Trophoblast cell (in vitro differentiated cells and primary cell): ENCODE measurements at regions not wholly inside any gene's neighbourhood (a gene's known extent, or its start where the extent isn't known, plus 50 kb on each side); places are given as distances from the start of the nearest gene placed in this dataset.

Experiments
- DNase-seq, 2 donors: peaks; one replicate each; pipeline ENCODE4 v3.0.0-alpha.2; 2016
- H2AFZ ChIP-seq: 2 replicates; pipeline ENCODE4 v1.6.1; 2013; ENCODE audit warnings: low read length, moderate library complexity, mild to moderate bottlenecking; ENCODE audit not compliant: insufficient read depth, poor library complexity
- H2AK5ac ChIP-seq: 2 replicates; pipeline ENCODE4 v1.6.1; 2013; ENCODE audit warnings: mild to moderate bottlenecking, low read length
- H2BK120ac ChIP-seq: 2 replicates; pipeline ENCODE4 v1.6.1; 2013; ENCODE audit warnings: low read length, mild to moderate bottlenecking, moderate library complexity; ENCODE audit not compliant: insufficient read depth, poor library complexity
- H2BK12ac ChIP-seq: 2 replicates; pipeline ENCODE4 v1.6.1; 2013; ENCODE audit warnings: mild to moderate bottlenecking, low read length, moderate library complexity
- H2BK5ac ChIP-seq: 2 replicates; pipeline ENCODE4 v1.6.1; 2013; ENCODE audit warnings: low read length, low read depth, moderate library complexity, mild to moderate bottlenecking; ENCODE audit not compliant: poor library complexity
- H3K14ac ChIP-seq: 2 replicates; pipeline ENCODE4 v1.6.1; 2013; ENCODE audit warnings: mild to moderate bottlenecking, low read length
- H3K18ac ChIP-seq: 2 replicates; pipeline ENCODE4 v1.6.1; 2013; ENCODE audit warnings: mild to moderate bottlenecking, low read length
- H3K23ac ChIP-seq: 2 replicates; pipeline ENCODE4 v1.6.1; 2013; ENCODE audit warnings: low read length
- H3K27ac ChIP-seq: 2 replicates; pipeline ENCODE4 v1.5.1; 2013; ENCODE audit warnings: low read depth, mild to moderate bottlenecking, inconsistent platforms, low read length, moderate library complexity
- H3K27me3 ChIP-seq: 2 replicates; pipeline ENCODE4 v1.6.1; 2013; ENCODE audit warnings: inconsistent platforms, mild to moderate bottlenecking, low read length, moderate library complexity; ENCODE audit not compliant: insufficient read depth
- H3K36me3 ChIP-seq, 2 experiments: 1 replicate in 1 of 2; 2 replicates in 1 of 2; pipeline ENCODE4 v1.6.1; 2013; ENCODE audit warnings: low read length in 2 of 2, mild to moderate bottlenecking in 2 of 2, moderate library complexity in 1 of 2; ENCODE audit not compliant: insufficient read depth in 2 of 2, control insufficient read depth in 1 of 2
- H3K4ac ChIP-seq: 2 replicates; pipeline ENCODE4 v1.6.1; 2013; ENCODE audit warnings: low read depth, mild to moderate bottlenecking, low read length, moderate library complexity
- H3K4me1 ChIP-seq, 2 experiments: 1 replicate in 1 of 2; 2 replicates in 1 of 2; pipeline ENCODE4 v1.6.1; 2013; ENCODE audit warnings: low read length in 2 of 2, mild to moderate bottlenecking in 2 of 2, moderate library complexity in 1 of 2; ENCODE audit not compliant: insufficient read depth in 2 of 2, control insufficient read depth in 1 of 2
- H3K4me2 ChIP-seq: 2 replicates; pipeline ENCODE4 v1.6.1; 2013; ENCODE audit warnings: inconsistent platforms, mild to moderate bottlenecking, low read length, moderate library complexity
- H3K4me3 ChIP-seq: 2 replicates; pipeline ENCODE4 v1.5.1; 2013; ENCODE audit warnings: mild to moderate bottlenecking, low read depth, low read length, inconsistent platforms
- H3K79me1 ChIP-seq: one replicate; pipeline ENCODE4 v1.6.1; 2013; ENCODE audit warnings: low read length
- H3K79me2 ChIP-seq: 2 replicates; pipeline ENCODE4 v1.6.1; 2013; ENCODE audit warnings: low read length, mild to moderate bottlenecking; ENCODE audit not compliant: control insufficient read depth, insufficient read depth, poor library complexity
- H3K9ac ChIP-seq: 2 replicates; pipeline ENCODE4 v1.6.1; 2013; ENCODE audit warnings: mild to moderate bottlenecking, low read length
- H3K9me3 ChIP-seq: 2 replicates; pipeline ENCODE4 v1.6.1; 2013; ENCODE audit warnings: low read depth, mild to moderate bottlenecking, control low read depth, inconsistent platforms, low read length; ENCODE audit not compliant: insufficient read depth
- H4K12ac ChIP-seq: 2 replicates; pipeline ENCODE4 v1.6.1; 2013; ENCODE audit warnings: low read depth, mild to moderate bottlenecking, low read length, moderate library complexity
- H4K8ac ChIP-seq: 2 replicates; pipeline ENCODE4 v1.6.1; 2013; ENCODE audit warnings: low read depth, mild to moderate bottlenecking, low read length, moderate library complexity
- H4K91ac ChIP-seq: one replicate; pipeline ENCODE4 v1.6.1; 2013; ENCODE audit warnings: low read depth, mild to moderate bottlenecking, low read length, moderate library complexity
- WGBS: extraction: QIAGEN DNeasy Blood & Tissue Kit; methylation state at CpG from one replicate; pipeline ENCODE4 v1.1.7; 2013; ENCODE audit warnings: missing lambda C conversion rate; ENCODE audit not compliant: insufficient read length, insufficient coverage; ENCODE audit errors: extremely low coverage; 5-methylcytosine and 5-hydroxymethylcytosine counted together

DNA sequence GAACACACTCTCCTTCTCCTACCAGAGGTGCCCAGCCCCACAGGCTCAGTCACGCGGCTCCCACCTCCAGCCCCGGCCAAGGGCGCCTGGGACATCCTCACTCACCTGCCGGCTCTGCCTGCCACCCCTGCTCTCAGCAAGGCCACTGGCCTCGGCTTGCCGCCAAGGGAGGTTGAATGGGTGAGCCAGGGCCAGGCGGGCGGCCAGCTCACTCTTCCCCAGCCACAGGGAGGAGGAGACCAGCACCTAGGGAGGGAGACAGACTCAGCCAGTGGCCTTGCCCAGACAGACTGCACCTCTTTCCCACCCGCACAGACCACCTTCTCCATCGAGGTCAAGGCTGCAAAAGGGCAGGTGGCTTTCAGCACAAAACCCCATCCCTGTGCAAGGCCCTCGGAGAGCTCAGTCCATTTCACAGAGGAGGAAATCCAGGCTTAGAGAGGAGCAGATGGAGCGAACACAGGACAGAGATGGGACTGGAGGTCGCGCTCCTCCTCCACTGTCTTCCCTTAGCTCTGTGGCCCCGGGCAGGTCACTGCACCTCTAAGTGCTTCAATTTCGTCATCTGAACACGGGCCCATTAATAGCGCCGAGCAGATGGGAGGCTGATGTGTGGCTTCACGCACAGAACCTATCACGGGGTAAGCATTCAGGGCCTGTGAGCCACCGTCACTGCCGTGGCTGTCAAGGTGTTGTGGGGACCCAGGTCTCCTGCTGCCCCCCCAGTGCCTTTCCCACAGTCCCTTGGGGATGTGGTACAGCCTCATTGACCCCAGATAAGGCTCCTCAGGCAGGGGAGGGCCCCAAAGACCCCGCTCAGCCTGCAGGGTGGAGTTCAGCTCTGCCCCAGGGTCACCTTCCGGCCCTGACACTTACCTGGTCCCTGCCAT lies 56.1 kb downstream of the RMI2 start:
- no peak for DNase-seq
- no peak overlapping the region for H4K8ac ChIP-seq
- no CpG with 5 or more reads among the region's 26 CpGs for WGBS
- H4K12ac ChIP-seq, result no peak overlapping the region
- no peak overlapping the region for H2AK5ac ChIP-seq
- H3K14ac ChIP-seq, result no peak overlapping the region
- no peaks in the 10 kb centered on the region for H3K36me3 ChIP-seq
- no peak overlapping the region for H2AFZ ChIP-seq
- H2BK12ac ChIP-seq, result no peak overlapping the region
- no peaks in the 10 kb centered on the region for H3K27me3 ChIP-seq
- H3K27ac ChIP-seq, result no peak overlapping the region
- H3K9me3 ChIP-seq, result peaks cover 2% of the 10 kb centered on the region
- H2BK120ac ChIP-seq, result no peak overlapping the region
- H3K23ac ChIP-seq, result no peak overlapping the region
- H3K4me2 ChIP-seq, result no peak overlapping the region
- no peaks in the 10 kb centered on the region for H3K79me1 ChIP-seq
- H3K4me3 ChIP-seq, result no peak overlapping the region
- no peaks in the 10 kb centered on the region for H3K4me1 ChIP-seq
- H4K91ac ChIP-seq, result no peak overlapping the region
- no peak overlapping the region for H3K18ac ChIP-seq
- no peak overlapping the region for H3K4ac ChIP-seq
- no peaks in the 10 kb centered on the region for H3K79me2 ChIP-seq
- no peak overlapping the region for H3K9ac ChIP-seq
- H2BK5ac ChIP-seq, result no peak overlapping the region

- no peaks in the 10 kb centered on the region for H3K79me1 ChIP-seq
- no peak overlapping the region for H3K9ac ChIP-seq
- H4K91ac ChIP-seq, result no peak overlapping the region
- no peak overlapping the region for H2BK12ac ChIP-seq
- no peak overlapping the region for H3K4me2 ChIP-seq
- no peaks in the 10 kb centered on the region for H3K79me2 ChIP-seq
- H3K14ac ChIP-seq, result no peak overlapping the region
- DNase-seq, result no peak
- no peak overlapping the region for H3K4ac ChIP-seq
- no peaks in the 10 kb centered on the region for H3K4me1 ChIP-seq
- WGBS, result no CpG with 5 or more reads among the region's 23 CpGs
- no peak overlapping the region for H3K23ac ChIP-seq
- no peak overlapping the region for H3K18ac ChIP-seq
- H2AFZ ChIP-seq, result no peak overlapping the region
- no peaks in the 10 kb centered on the region for H3K36me3 ChIP-seq
- no peak overlapping the region for H2BK120ac ChIP-seq
- no peak overlapping the region for H4K8ac ChIP-seq
- H3K9me3 ChIP-seq, result peaks cover 2% of the 10 kb centered on the region
- H2AK5ac ChIP-seq, result no peak overlapping the region
- H3K27ac ChIP-seq, result no peak overlapping the region
- H4K12ac ChIP-seq, result no peak overlapping the region
- H2BK5ac ChIP-seq, result no peak overlapping the region
- no peaks in the 10 kb centered on the region for H3K27me3 ChIP-seq
- H3K4me3 ChIP-seq, result no peak overlapping the region
These were observed 56.9 kb downstream of the RMI2 start for GRCh38 chr16:11402051-11402744.

- H2BK12ac ChIP-seq, result no peak overlapping the region
- H3K4me1 ChIP-seq, result no peaks in the 10 kb centered on the region
- H4K8ac ChIP-seq, result no peak overlapping the region
- H3K18ac ChIP-seq, result no peak overlapping the region
- no peaks in the 10 kb centered on the region for H3K27me3 ChIP-seq
- no peak overlapping the region for H2AFZ ChIP-seq
- H3K14ac ChIP-seq, result no peak overlapping the region
- no peak overlapping the region for H2AK5ac ChIP-seq
- no peak overlapping the region for H3K27ac ChIP-seq
- H3K9me3 ChIP-seq, result peaks cover 2% of the 10 kb centered on the region
- no peak overlapping the region for H2BK5ac ChIP-seq
- H2BK120ac ChIP-seq, result no peak overlapping the region
- H3K4ac ChIP-seq, result no peak overlapping the region
- no peak overlapping the region for H3K4me3 ChIP-seq
- H4K91ac ChIP-seq, result no peak overlapping the region
- no peak overlapping the region for H3K4me2 ChIP-seq
- no peak overlapping the region for H3K9ac ChIP-seq
- H3K79me1 ChIP-seq, result no peaks in the 10 kb centered on the region
- H3K79me2 ChIP-seq, result no peaks in the 10 kb centered on the region
- no CpG with 5 or more reads among the region's 19 CpGs for WGBS
- no peak for DNase-seq
- H3K36me3 ChIP-seq, result no peaks in the 10 kb centered on the region
- no peak overlapping the region for H3K23ac ChIP-seq
- no peak overlapping the region for H4K12ac ChIP-seq
These were observed 57.7 kb downstream of the RMI2 start for GRCh38 chr16:11402745-11403533.

- Histone ChIP-seq H3K4ac (no peak overlapping the region), H3K4me3 (no peak overlapping the region), H3K27ac (no peak overlapping the region), H4K91ac (no peak overlapping the region), H3K4me1 (no peaks in the 10 kb centered on the region), H3K9ac (no peak overlapping the region), H2AFZ (no peak overlapping the region), H2BK120ac (no peak overlapping the region), H2BK5ac (no peak overlapping the region), H2BK12ac (no peak overlapping the region), H3K23ac (no peak overlapping the region), H3K4me2 (no peak overlapping the region), H4K12ac (no peak overlapping the region), H3K18ac (no peak overlapping the region), H3K36me3 (no peaks in the 10 kb centered on the region), H3K27me3 (no peaks in the 10 kb centered on the region), H4K8ac (no peak overlapping the region), H3K79me2 (no peaks in the 10 kb centered on the region), H2AK5ac (no peak overlapping the region), H3K14ac (no peak overlapping the region), H3K79me1 (no peaks in the 10 kb centered on the region), H3K9me3 (peaks cover 2% of the 10 kb centered on the region)
- DNase-seq, result no peak
- no CpG with 5 or more reads among the region's 3 CpGs for WGBS
These were observed 58.2 kb downstream of the RMI2 start for GRCh38 chr16:11403534-11403795.
